Amniotic epithelial cell (primary cell): ENCODE measurements at regions not wholly inside any gene's neighbourhood (a gene's known extent, or its start where the extent isn't known, plus 50 kb on each side); places are given as distances from the start of the nearest gene placed in this dataset.
A peak's percentile ranks its signal among the peaks of the same experiment; 100 is the strongest.
"Not testable (repeated sequence)": the region's sequence is repeated elsewhere in the genome, so short reads cannot be mapped to it uniquely, and the experiment has no call there.

ENCODE experiments used
- DNase-seq: peaks from one replicate; pipeline ENCODE4 v3.0.0-alpha.2; 2010; ENCODE audit warnings: low read depth

DNA sequence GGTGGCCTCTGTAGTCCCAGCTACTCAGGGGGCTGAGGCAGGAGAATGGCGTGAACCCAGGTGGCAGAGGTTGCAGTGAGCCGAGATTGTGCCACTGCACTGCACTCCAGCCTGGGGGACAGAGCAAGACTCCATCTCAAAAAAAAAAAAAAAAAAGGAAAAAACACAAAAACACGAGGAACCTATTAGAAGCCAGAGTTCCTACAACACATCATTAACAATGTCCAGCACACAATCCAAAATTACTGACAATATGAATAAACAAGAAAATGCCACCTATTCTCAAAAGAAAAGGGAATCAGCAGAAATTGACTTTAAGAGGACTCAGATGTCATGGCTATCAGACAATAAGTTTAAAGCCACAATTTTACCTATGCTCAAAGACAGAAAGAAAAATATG, 57.3 kb upstream of the HS3ST3A1 start:
- DNase-seq: not testable (repeated sequence)

- DNase-seq: no peak
Measured at GRCh38 chr17:13665872-13666635, 64.3 kb upstream of the HS3ST3A1 start.

DNA sequence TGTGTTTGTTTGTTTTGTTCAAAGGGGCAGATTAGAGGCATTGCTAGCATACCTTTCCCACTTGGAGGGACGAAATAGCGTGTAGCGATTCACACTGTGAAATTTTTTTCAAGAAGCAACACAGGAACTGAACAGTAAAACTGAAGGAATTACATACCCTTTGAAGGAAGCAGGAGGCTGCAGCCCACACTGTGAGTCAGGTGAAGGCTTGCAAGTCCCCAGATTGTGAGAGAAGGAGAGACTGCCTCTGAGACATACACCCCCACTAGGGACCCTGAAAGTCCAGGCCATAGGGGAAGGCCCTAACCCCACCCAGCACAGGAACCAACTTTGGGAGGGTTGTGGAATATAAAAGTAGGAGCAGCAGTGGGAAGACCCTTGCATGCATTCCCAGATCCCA, 69.6 kb upstream of the HS3ST3A1 start:
- no peak for DNase-seq

- DNase-seq: peak; percentile 8
Measured at GRCh38 chr17:13671771-13672170, 70.0 kb upstream of the HS3ST3A1 start.

GRCh38 chr17:13678361-13678760, 76.6 kb upstream of the HS3ST3A1 start:
- no peak for DNase-seq

DNA sequence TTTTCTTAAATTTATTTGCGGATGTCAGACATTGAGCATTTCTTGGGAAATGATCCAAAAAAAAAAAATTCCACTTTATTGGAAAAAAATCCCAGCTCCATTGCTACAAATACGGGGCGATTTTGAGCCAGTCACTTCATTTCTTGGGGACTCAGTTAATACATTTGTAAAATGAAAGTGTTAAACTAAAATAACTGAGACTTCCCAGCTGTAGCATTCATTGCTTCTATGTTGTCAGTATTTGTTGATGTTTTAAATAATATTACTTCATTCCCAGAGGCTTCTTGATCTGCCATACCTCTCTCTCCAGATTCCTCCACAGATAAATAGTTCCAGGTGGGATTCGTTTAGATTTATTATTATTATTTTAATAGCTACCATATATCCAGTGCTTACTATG, 77.1 kb upstream of the HS3ST3A1 start:
- DNase-seq: no peak

GRCh38 chr17:13688716-13689115, 87.0 kb upstream of the HS3ST3A1 start:
- no peak for DNase-seq

DNA sequence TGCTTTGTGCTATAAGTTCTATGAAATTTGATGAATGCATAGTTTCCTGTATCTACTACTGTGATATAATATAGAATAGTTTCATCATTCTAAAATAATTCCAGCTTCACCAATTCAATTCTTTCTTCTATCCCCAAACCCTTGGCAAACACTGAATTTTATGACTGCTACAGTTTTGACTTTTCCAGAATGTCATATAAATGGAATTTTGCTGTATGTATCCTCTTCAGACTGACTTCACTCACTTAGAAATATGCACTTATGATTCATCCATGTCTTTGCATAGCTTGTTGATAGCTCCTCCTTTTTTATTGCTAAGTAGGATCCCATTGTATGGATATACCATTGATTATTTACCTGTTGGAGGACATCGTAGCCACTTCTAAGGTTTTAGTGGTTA, 89.1 kb upstream of the HS3ST3A1 start:
- no peak for DNase-seq

GRCh38 chr17:13694934-13695333, 93.2 kb upstream of the HS3ST3A1 start:
- DNase-seq: no peak

- DNase-seq: no peak
Measured at GRCh38 chr17:13698832-13699231, 97.1 kb upstream of the HS3ST3A1 start.

DNA sequence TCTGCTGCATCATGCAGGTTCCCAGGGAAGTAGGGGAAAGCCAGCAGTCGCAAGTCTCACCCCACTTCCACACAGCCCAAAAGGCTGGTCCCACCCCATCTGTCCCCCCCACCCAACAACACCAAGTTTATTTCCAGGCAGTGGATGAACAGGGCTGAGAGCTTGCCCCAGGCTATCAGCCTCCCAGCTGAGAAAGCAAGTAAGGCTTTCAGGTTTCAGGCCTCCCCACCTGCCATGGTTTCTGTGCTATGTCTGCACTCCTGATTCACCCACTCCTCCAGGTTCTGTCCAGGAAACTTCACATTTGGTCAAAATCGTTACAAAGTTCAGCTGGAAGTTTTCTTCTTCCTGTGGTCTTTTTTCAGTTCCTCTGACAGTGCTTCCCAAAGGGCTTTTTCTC, 97.5 kb upstream of the HS3ST3A1 start:
- DNase-seq: no peak

GRCh38 chr17:13702266-13702665, 100.5 kb upstream of the HS3ST3A1 start:
- no peak for DNase-seq

- peak; percentile 62 for DNase-seq
Measured at GRCh38 chr17:13704333-13704732, 102.6 kb upstream of the HS3ST3A1 start.

GRCh38 chr17:13705221-13705620, 103.5 kb upstream of the HS3ST3A1 start:
- no peak for DNase-seq

GRCh38 chr17:13721705-13722104, 120.0 kb upstream of the HS3ST3A1 start:
- no peak for DNase-seq

DNA sequence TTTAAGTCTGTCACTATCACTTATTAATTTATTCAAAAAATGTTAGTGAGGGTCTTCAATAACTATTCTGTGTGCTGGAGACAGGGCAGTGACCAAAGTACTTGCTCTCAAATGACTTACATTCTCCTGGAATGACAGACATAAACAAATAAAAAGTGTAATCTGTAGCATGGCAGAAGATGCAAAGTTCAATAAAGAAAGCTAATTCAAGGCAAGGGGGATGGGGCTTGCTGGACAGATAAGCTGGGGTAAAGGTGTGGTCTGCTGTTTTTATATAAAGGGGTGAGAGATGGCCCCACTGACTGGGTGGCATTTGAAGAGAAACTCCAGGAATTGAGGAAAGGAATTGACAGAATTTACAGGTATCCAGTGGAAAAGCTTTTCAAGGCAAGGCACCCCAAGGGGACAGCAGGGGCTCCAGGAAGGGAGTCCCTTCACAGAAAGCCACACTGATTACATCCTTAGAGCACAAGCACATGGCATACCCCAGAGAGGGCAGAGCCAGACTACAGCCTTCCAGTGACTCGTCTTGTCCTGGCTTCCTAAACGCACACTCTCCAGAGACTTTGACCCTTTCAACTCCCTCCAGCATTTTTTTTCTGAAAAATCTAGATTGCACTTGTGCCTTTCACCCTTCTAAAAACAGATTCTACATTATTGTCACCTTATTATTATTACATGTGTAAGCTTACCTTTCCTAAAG, 123.7 kb upstream of the HS3ST3A1 start:
- DNase-seq: peak; percentile 39

DNA sequence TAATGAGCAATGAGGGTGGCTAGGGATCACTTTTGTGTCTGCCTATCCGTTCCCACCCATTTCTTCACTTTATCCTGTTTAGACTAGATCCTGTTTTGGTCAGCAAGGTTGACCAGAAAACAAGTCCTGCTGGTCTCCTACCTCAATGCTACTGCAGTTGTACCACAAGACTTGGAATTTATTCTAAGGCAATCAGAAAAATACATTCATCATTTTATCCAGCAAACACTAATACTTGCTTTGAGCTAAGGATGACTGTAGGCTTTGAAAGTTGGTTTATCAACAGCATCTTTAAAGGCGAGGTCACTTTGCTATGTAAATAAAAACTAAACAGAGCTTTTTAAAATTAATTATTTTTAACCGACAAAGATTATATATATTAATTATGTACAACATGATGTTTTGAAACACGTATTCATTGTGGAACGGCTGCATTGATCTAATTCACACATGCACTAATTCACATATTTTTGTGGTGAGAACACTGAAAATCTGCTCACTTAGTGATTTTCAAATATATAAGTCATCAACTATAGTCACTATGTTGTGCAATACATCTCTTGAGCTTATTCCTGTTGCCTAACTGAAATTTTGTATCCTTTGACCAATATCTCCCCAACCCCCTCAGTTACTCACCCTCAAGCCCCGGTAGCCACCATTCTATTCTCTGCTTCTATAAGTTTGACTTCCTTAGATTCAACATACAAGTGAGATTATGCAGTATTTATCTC, 125.9 kb upstream of the HS3ST3A1 start:
- peak; percentile 74 for DNase-seq

GRCh38 chr17:13728781-13729180, 127.1 kb upstream of the HS3ST3A1 start:
- DNase-seq: no peak

GRCh38 chr17:13729466-13730134, 127.9 kb upstream of the HS3ST3A1 start:
- no peak for DNase-seq

GRCh38 chr17:13734880-13735279, 133.2 kb upstream of the HS3ST3A1 start:
- DNase-seq: no peak

- DNase-seq: no peak
Measured at GRCh38 chr17:13735444-13735843, 133.7 kb upstream of the HS3ST3A1 start.

- no peak for DNase-seq
Measured at GRCh38 chr17:13735861-13736260, 134.1 kb upstream of the HS3ST3A1 start.
